ENCODE measurements at regions not wholly inside any gene's neighbourhood (a gene's known extent, or its start where the extent isn't known, plus 50 kb on each side); places are given as distances from the start of the nearest gene placed in this dataset.

- no peak for DNase-seq
Observed at GRCh38 chr2:128439031-128439790, 120.5 kb upstream of the HS6ST1 start.

DNA sequence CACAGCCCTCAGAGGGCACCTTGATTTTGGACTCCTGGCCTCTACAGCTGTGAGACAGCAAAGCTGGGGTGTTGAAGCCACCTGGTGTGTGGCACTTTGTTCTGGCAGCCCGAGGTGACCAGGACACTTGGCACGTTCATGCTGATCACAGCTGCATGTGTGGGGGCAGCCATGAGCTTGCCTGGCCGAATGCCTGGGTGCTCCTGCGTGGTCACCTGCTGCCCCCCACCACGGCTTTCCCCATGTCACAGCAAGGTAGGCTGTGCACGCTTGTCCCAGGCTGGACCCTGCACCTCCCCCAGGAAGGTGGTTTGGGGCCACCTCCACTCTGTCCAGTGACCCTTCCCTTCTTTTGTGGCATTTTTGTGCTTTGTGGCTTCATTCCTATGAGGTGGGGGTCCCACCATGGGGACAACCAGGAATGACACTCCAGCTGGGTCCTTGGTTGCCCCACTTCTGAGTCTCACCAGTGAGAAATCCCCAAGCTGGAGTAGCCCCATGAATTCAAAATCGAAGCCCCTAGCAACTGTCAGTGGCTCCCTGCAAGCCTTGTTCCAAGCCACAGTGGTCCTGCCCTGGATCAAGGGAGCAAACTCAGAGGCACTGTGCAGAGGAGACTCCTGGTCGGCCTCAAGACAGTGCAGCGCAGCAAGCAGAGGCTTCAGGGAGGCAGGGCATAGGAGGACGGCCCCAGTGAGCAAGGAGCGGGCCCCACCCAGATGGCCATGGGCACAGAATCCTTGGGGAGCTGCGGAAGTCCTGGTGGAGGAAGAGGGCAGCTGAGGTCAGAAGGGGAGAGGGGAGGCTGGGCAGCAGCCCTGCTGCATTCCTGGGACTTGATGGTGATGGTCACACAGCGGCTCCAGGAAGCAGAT, 121.4 kb upstream of the HS6ST1 start:
- no peak for DNase-seq

DNA sequence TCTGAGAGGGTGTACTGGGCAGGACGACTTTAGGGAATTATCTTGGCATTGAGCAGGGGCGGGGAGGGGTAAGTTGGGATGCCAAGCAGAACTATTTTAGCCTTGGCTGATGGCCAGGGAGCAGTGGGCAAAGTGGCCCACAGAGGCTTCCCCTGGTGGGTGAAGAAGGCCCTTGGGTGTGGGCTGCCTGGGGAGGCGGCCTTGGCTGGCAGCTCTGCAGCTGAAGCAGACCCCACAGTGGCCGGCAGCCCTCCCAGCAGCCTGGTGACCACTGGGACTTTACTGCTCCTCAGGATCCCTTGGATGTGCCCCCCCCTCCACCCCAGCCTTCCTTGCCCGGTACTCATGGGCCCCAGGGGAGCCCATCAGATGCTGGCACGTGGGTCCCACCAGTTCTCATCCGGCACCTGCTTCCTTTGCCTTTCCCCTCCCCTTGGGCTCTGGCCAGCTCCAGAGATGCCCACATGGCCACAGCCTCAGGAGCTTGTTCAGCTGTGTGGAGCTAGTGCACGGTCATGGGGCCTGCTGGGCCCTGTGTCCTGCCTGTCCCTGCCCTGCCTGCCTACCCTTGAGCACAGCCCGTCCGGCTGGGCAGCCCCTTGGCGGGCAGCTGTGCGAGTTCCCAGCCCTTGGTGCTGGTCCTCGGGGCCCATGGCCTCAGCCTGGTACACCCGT, 122.1 kb upstream of the HS6ST1 start:
- no peak for DNase-seq

GRCh38 chr2:128441341-128442052, 122.8 kb upstream of the HS6ST1 start:
- DNase-seq: no peak

- no peak for DNase-seq
Observed at GRCh38 chr2:128442053-128442751, 123.5 kb upstream of the HS6ST1 start.

DNA sequence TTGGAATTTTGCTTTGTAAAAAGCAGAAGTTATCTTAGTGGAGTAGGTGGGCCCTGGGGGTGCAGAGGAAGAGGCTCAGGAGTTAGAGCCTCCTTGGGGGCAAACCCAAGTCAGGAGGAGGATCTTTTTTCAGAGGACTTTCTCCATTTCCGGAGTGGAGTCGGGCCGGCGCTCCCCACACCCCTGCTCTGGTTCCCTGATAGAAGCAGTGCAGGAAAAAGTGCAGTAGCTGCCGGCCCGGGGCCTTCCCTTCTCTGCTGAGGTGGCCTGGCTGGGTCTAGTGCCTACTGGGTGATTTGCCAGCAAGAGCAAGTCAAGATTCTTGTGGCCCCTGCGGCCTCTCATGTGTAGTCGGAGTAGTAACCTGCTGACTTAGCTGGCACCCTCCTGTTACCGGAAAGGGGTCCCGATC, 124.2 kb upstream of the HS6ST1 start:
- no peak for DNase-seq

GRCh38 chr2:128444121-128444771, 125.6 kb upstream of the HS6ST1 start:
- DNase-seq: no peak

DNA sequence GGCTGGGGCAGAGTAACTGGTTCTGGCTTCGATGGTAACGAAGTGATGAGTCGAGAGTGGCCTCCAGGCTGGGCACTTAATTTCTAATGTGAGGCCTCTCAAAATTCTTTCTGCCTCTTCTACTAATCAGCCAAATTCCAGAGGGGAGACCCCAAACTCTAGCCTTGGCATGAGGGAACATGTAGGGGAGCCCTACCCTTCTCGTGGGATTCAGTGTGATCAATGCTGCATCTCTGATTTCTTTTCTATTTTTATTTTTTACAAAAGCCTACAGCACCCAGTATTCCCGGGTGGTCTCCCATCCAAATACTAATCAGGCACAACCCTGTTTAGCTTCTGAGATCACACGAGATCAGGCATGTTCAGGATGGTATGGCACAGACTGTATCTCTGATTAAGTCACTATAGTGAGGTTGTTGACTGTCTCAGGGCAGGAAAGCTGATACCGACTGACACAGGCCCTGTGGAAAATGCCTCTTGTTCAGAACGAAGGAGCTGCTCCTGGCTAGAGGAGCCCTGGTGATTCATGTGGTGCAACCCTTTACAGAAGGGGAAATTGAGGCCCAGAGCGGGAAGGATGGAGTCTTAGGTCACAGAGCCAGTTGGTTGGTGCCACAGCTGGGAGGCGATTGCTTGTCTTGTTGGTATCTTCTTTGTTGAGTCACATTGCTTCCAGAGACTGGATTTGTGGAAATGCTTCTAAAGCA, 126.3 kb upstream of the HS6ST1 start:
- no peak for DNase-seq

GRCh38 chr2:128445523-128445900, 126.8 kb upstream of the HS6ST1 start:
- DNase-seq: no peak

DNA sequence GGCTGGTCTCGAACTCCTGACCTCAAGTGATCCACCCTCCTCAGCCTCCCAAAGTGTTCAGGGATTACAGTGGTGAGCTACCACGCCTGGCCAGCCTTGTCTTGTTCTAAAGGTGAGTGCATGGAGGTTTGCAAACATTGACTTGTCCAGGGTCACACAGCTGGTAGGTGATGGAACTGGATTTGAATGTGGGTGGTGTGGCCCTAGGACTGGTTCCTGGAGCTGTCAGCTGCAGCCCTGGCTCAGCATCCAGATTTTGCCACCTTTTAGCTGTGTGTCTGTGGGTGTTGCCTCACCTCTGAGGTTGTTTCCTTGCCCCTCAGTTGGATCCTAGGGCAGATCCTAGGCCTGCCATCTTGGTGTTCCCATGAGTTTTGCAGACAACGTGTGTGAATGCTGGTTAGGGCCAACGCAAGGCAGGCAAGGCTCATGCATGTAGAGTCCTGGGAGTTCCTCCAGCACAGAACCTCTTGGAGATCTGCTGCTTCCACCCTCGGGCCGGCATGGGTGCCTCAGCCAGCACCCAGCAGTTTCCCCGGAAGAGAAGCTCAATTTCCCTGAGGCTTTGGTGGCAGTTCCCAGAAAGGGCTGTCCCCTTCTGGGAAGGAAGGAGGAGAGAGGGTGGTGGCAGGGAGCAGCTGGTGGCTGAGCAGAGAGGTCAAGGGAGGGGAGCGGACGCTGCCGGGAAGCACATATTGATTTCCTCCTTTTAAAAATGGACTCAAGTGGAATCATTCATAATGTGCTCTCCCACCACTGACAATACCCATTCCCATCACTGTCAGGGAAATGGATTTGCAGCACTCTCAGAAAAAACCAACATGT, 127.6 kb upstream of the HS6ST1 start:
- no peak for DNase-seq

DNA sequence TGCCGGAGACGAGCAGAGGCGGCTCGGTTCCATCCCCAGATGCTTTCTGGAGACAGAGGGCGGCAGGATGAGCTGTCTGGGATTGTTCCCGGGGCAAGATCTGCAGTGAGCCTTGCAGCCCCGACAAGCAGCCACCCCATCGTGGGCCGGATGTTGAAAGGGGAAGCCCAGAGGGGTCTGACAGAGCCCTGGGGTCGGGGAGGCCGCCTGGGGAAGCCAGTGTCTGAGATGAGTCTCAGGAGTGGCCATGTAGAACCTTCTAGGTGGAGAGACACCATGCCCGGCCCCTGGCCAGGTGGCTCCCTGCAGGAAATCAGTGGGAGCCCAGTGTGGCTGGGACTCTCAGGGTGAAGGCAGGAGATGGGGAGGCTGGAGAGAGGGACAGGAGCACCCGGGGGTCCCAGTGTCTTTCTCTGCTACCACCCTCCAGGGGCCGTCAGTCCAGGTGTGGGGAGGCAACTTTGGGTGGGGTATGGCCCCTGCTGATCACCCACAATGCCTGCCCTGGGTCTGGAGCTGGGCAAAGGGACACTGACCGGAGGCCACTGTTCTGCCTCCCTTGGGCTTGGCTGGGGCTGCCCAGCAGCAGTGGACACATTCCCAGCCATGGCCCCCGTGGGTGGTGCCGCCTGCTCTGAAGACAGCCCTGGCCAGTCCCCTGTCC, 128.3 kb upstream of the HS6ST1 start:
- DNase-seq: no peak

DNA sequence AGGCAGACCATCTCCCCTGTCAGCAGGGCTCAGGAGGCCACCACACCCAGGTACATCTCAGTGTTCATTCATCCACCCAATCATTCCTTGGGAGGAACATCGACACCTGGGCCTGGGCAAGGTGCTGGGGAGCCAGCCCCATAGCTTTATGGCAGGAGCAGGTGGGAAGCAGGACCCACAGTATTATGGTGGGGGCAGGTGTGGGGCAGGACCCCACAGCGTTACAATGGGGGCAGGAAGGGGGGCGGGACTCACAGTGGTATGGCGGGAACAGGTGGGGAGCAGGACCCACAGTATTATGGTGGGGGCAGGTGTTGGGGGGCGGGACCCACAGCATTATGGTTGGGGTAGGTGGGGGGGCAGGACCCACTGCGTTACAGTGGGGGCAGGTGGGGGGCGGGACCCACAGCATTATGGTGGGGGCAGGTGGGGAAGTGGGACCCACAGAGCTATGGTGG, 128.9 kb upstream of the HS6ST1 start:
- no peak for DNase-seq

- DNase-seq: no peak
Observed at GRCh38 chr2:128448331-128449225, 129.9 kb upstream of the HS6ST1 start.

DNA sequence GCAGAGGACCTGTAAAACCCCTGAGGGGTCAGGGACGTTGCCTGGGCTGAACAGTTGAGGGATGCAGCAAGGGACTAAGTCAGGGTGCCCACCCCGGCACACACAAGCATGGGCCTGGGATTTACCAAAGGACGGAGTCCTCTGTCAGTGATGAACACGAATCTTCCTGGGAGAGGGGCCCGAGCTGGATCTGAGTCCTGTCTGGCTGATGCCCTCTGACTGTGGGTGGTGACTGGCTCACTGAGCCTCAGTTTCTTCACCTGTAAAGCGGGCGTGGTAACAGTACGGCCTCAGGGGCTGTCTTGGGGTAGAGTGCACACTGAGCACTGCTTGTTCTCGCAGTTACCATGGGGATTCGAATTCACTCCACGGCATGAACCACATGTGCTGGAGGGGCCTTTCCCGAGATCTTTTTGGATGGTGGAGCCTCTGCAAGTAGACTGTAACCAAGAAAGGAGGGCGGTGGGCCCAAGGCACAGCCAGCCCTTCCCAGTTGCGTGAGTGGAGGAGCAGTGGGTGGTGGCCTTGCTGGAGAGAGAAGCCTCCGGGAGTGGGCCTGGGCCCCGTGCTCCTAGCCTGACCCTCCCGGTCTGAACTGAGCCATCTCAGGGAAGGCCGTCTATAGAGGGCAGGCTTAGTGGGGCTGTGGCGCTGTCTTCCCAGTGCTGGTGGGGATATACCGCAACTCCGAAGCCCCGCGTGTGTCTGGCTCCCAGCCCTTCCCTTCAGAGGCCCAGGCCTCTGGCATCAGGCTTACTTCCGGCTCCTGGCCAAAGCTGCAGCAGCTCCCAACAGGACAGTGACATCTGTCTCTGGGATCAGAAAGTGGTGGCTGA, 130.8 kb upstream of the HS6ST1 start:
- no peak for DNase-seq

- DNase-seq: no peak
Observed at GRCh38 chr2:128450211-128451024, 131.8 kb upstream of the HS6ST1 start.

Measured in 8988T (cell line).